ENCODE measurements at regions not wholly inside any gene's neighbourhood (a gene's known extent, or its start where the extent isn't known, plus 50 kb on each side); places are given as distances from the start of the nearest gene placed in this dataset.

GRCh38 chr3:82129221-82129801 is 367.9 kb upstream of the GBE1 start:
- no peak for TF ChIP-seq CTCF (optimal IDR thresholded peaks at IDR 0.05 in 1 of 3, IDR thresholded peaks at IDR 0.05 in 1 of 3, conservative IDR thresholded peaks at IDR 0.05 in 1 of 3; ENCODE audit: extremely low read depth in 1 of 3, insufficient read depth in 2 of 3, low read length in 3 of 3)
- no peak for TF ChIP-seq EZH2 (IDR thresholded peaks at IDR 0.05; ENCODE audit: low read length)

All from keratinocyte (primary cell).